Endothelial cell of umbilical vein (primary cell): ENCODE measurements at regions not wholly inside any gene's neighbourhood (a gene's known extent, or its start where the extent isn't known, plus 50 kb on each side); places are given as distances from the start of the nearest gene placed in this dataset.

Experiments used
- CTCF ChIP-seq, 2 donors: IDR thresholded peaks; 1 replicate in 1 of 2; 2 replicates in 1 of 2; pipeline ENCODE4 v1.5.1; 2011; ENCODE audit warnings: low read length in 2 of 2, mild to moderate bottlenecking in 2 of 2, moderate library complexity in 2 of 2, control low read depth in 1 of 2, inconsistent platforms in 1 of 2, low read depth in 1 of 2; ENCODE audit not compliant: insufficient read depth in 1 of 2; ENCODE audit errors: extremely low read depth in 1 of 2
- EZH2 ChIP-seq: IDR thresholded peaks from 2 replicates; pipeline ENCODE4 v1.6.1; 2012; ENCODE audit warnings: borderline replicate concordance, low read depth, mild to moderate bottlenecking, moderate library complexity, low read length, inconsistent platforms; ENCODE audit not compliant: severe bottlenecking
- JUN ChIP-seq: IDR thresholded peaks from 2 replicates; pipeline ENCODE4 v1.6.1; 2011; ENCODE audit warnings: borderline replicate concordance, low read depth; ENCODE audit not compliant: insufficient read length, insufficient read depth
- MAX ChIP-seq: IDR thresholded peaks from 2 replicates; pipeline ENCODE4 v1.6.1; 2011; ENCODE audit not compliant: insufficient read depth, insufficient read length
- POLR2A ChIP-seq: IDR thresholded peaks from 2 replicates; pipeline ENCODE4 v1.6.1; 2012; ENCODE audit warnings: low read depth, mild to moderate bottlenecking, control low read depth, low read length

GRCh38 chr7:46009211-46009610, 88.1 kb upstream of the IGFBP3 start:
- TF ChIP-seq MAX (no peak), CTCF (IDR thresholded peaks at IDR 0.05; ENCODE audit: extremely low read depth in 1 of 2, insufficient read depth in 1 of 2, low read depth in 1 of 2, low read length in 2 of 2) (no peak), POLR2A (no peak), JUN (no peak), EZH2 (no peak)
